NCI-H2081 treated with DMSO at 0.1 percent for 48 hours (cell line): ENCODE measurements at regions not wholly inside any gene's neighbourhood (a gene's known extent, or its start where the extent isn't known, plus 50 kb on each side); places are given as distances from the start of the nearest gene placed in this dataset.

Source experiments
- DNase-seq: peaks from one replicate; lab custom pipeline; 2025; lab: John Stamatoyannopoulos, UW

- DNase-seq = no peak
These were observed 87.4 kb upstream of the SLC14A2 start for GRCh38 chr18:45527891-45528290.

GRCh38 chr18:45528712-45529336, 86.5 kb upstream of the SLC14A2 start:
- DNase-seq = no peak

- DNase-seq = no peak
These were observed 76.8 kb upstream of the SLC14A2 start for GRCh38 chr18:45538444-45538843.

- DNase-seq = no peak
These were observed 75.8 kb upstream of the SLC14A2 start for GRCh38 chr18:45539491-45539891.

GRCh38 chr18:45540125-45540524, 75.2 kb upstream of the SLC14A2 start:
- no peak for DNase-seq

GRCh38 chr18:45541421-45541820, 73.9 kb upstream of the SLC14A2 start:
- DNase-seq = no peak

- no peak for DNase-seq
These were observed 73.2 kb upstream of the SLC14A2 start for GRCh38 chr18:45542043-45542442.

GRCh38 chr18:45547910-45548309, 67.4 kb upstream of the SLC14A2 start:
- no peak for DNase-seq

GRCh38 chr18:45548614-45549013, 66.7 kb upstream of the SLC14A2 start:
- DNase-seq = no peak

GRCh38 chr18:45549290-45549689, 66.0 kb upstream of the SLC14A2 start:
- DNase-seq = no peak

- no peak for DNase-seq
These were observed 64.0 kb upstream of the SLC14A2 start for GRCh38 chr18:45551142-45551815.

- no peak for DNase-seq
These were observed 61.4 kb upstream of the SLC14A2 start for GRCh38 chr18:45553723-45554388.

- no peak for DNase-seq
These were observed 60.9 kb upstream of the SLC14A2 start for GRCh38 chr18:45554389-45554737.

- no peak for DNase-seq
These were observed 59.1 kb upstream of the SLC14A2 start for GRCh38 chr18:45556222-45556621.

GRCh38 chr18:45557287-45557686, 58.0 kb upstream of the SLC14A2 start:
- no peak for DNase-seq

- no peak for DNase-seq
These were observed 57.5 kb upstream of the SLC14A2 start for GRCh38 chr18:45557779-45558178.

- no peak for DNase-seq
These were observed 56.0 kb upstream of the SLC14A2 start for GRCh38 chr18:45559258-45559657.

- DNase-seq = no peak
These were observed 54.4 kb upstream of the SLC14A2 start for GRCh38 chr18:45560870-45561269.

- DNase-seq = no peak
These were observed 52.5 kb upstream of the SLC14A2 start for GRCh38 chr18:45562567-45563479.

- DNase-seq = no peak
These were observed 49.9 kb upstream of the SLC14A2 start for GRCh38 chr18:45565280-45565970.
